ENCODE measurements at regions not wholly inside any gene's neighbourhood (a gene's known extent, or its start where the extent isn't known, plus 50 kb on each side); places are given as distances from the start of the nearest gene placed in this dataset.

GRCh38 chr6:14765106-14765505 is 480.8 kb upstream of the JARID2 start:
- no peak overlapping the region for H3K4me2 ChIP-seq (ENCODE audit: low read length)
- TF ChIP-seq CTCF (IDR thresholded peaks at IDR 0.05), result no peak
- H3K36me3 ChIP-seq (ENCODE audit: control insufficient read depth, insufficient read depth, low read length), result no peaks in the 10 kb centered on the region
- no peak overlapping the region for H3K9ac ChIP-seq
- H2AFZ ChIP-seq, result no peak overlapping the region
- H3K79me2 ChIP-seq, result no peaks in the 10 kb centered on the region
- H3K4me3 ChIP-seq (ENCODE audit: low read depth, low read length), result no peak overlapping the region
- H3K27ac ChIP-seq, result no peak overlapping the region
- H3K9me3 ChIP-seq (ENCODE audit: control insufficient read depth, low read length), result no peaks in the 10 kb centered on the region
- no peaks in the 10 kb centered on the region for H3K27me3 ChIP-seq (ENCODE audit: control insufficient read depth, insufficient read depth, low read length)
- H3K4me1 ChIP-seq, result no peaks in the 10 kb centered on the region

GRCh38 chr6:14765721-14766390 is 480.0 kb upstream of the JARID2 start:
- H3K36me3 ChIP-seq (ENCODE audit: control insufficient read depth, insufficient read depth, low read length), result no peaks in the 10 kb centered on the region
- H3K27ac ChIP-seq, result no peak overlapping the region
- no peak for TF ChIP-seq CTCF (IDR thresholded peaks at IDR 0.05)
- no peaks in the 10 kb centered on the region for H3K4me1 ChIP-seq
- H2AFZ ChIP-seq, result no peak overlapping the region
- H3K9ac ChIP-seq, result no peak overlapping the region
- H3K9me3 ChIP-seq (ENCODE audit: control insufficient read depth, low read length), result no peaks in the 10 kb centered on the region
- H3K4me2 ChIP-seq (ENCODE audit: low read length), result no peak overlapping the region
- no peaks in the 10 kb centered on the region for H3K79me2 ChIP-seq
- H3K4me3 ChIP-seq (ENCODE audit: low read depth, low read length), result no peak overlapping the region
- H3K27me3 ChIP-seq (ENCODE audit: control insufficient read depth, insufficient read depth, low read length), result no peaks in the 10 kb centered on the region

GRCh38 chr6:14766391-14766994 is 479.4 kb upstream of the JARID2 start:
- Histone ChIP-seq H3K36me3 (ENCODE audit: control insufficient read depth, insufficient read depth, low read length) (no peaks in the 10 kb centered on the region), H3K27ac (no peak overlapping the region), H3K9ac (no peak overlapping the region), H3K4me3 (ENCODE audit: low read depth, low read length) (no peak overlapping the region), H3K79me2 (no peaks in the 10 kb centered on the region), H3K4me1 (no peaks in the 10 kb centered on the region), H2AFZ (no peak overlapping the region), H3K9me3 (ENCODE audit: control insufficient read depth, low read length) (no peaks in the 10 kb centered on the region), H3K27me3 (ENCODE audit: control insufficient read depth, insufficient read depth, low read length) (no peaks in the 10 kb centered on the region), H3K4me2 (ENCODE audit: low read length) (no peak overlapping the region)
- TF ChIP-seq CTCF (IDR thresholded peaks at IDR 0.05), result no peak

- Histone ChIP-seq H3K4me2 (ENCODE audit: low read length) (no peak overlapping the region), H3K9ac (no peak overlapping the region), H3K4me1 (no peaks in the 10 kb centered on the region), H2AFZ (no peak overlapping the region), H3K27ac (no peak overlapping the region), H3K9me3 (ENCODE audit: control insufficient read depth, low read length) (no peaks in the 10 kb centered on the region), H3K79me2 (no peaks in the 10 kb centered on the region), H3K4me3 (ENCODE audit: low read depth, low read length) (no peak overlapping the region), H3K27me3 (ENCODE audit: control insufficient read depth, insufficient read depth, low read length) (no peaks in the 10 kb centered on the region), H3K36me3 (ENCODE audit: control insufficient read depth, insufficient read depth, low read length) (no peaks in the 10 kb centered on the region)
- TF ChIP-seq CTCF (IDR thresholded peaks at IDR 0.05), result no peak
Measured at GRCh38 chr6:14767226-14767625, 478.6 kb upstream of the JARID2 start.

GRCh38 chr6:14770040-14770439 is 475.8 kb upstream of the JARID2 start:
- no peaks in the 10 kb centered on the region for H3K27me3 ChIP-seq (ENCODE audit: control insufficient read depth, insufficient read depth, low read length)
- H3K4me2 ChIP-seq (ENCODE audit: low read length), result no peak overlapping the region
- no peak overlapping the region for H2AFZ ChIP-seq
- no peaks in the 10 kb centered on the region for H3K4me1 ChIP-seq
- H3K9me3 ChIP-seq (ENCODE audit: control insufficient read depth, low read length), result no peaks in the 10 kb centered on the region
- H3K79me2 ChIP-seq, result no peaks in the 10 kb centered on the region
- H3K9ac ChIP-seq, result no peak overlapping the region
- no peak for TF ChIP-seq CTCF (IDR thresholded peaks at IDR 0.05)
- H3K4me3 ChIP-seq (ENCODE audit: low read depth, low read length), result no peak overlapping the region
- H3K36me3 ChIP-seq (ENCODE audit: control insufficient read depth, insufficient read depth, low read length), result no peaks in the 10 kb centered on the region
- H3K27ac ChIP-seq, result no peak overlapping the region

Data from parathyroid adenoma (tissue), 2 donors.